ENCODE measurements at regions not wholly inside any gene's neighbourhood (a gene's known extent, or its start where the extent isn't known, plus 50 kb on each side); places are given as distances from the start of the nearest gene placed in this dataset.
A peak's percentile ranks its signal among the peaks of the same experiment; 100 is the strongest.

GRCh38 chr4:13164783-13165331 is 319.3 kb downstream of the RAB28 start:
- intact Hi-C loops (cut with DNase I): no loop called here
- peaks cover 0 to 3% (median 0%) of the 10 kb centered on the region in 12 donors for H3K4me1 ChIP-seq
- ATAC-seq: no peak
- no peaks in the 10 kb centered on the region for H3K27me3 ChIP-seq
- 89 to 93% (median 91%) methylated on average over 6 of the region's 6 CpGs for WGBS, 4 donors
- no peak overlapping the region for H3K4me3 ChIP-seq
- H3K9me3 ChIP-seq: no peaks in the 10 kb centered on the region
- no peaks in the 10 kb centered on the region for H3K36me3 ChIP-seq
- H3K27ac ChIP-seq: no peak overlapping the region
- no peak for TF ChIP-seq POLR2A (IDR thresholded peaks at IDR 0.05)
- TF ChIP-seq CTCF (IDR thresholded peaks at IDR 0.05): no peak
- no peak for DNase-seq

- Histone ChIP-seq H3K4me1 (peaks cover 0 to 4% (median 0%) of the 10 kb centered on the region in 12 donors), H3K9me3 (no peaks in the 10 kb centered on the region), H3K27ac (no peak overlapping the region), H3K4me3 (no peak overlapping the region), H3K27me3 (no peaks in the 10 kb centered on the region), H3K36me3 (no peaks in the 10 kb centered on the region)
- TF ChIP-seq CTCF (IDR thresholded peaks at IDR 0.05): no peak
- TF ChIP-seq POLR2A (IDR thresholded peaks at IDR 0.05): no peak
- 53 to 60% (median 56%) methylated on average over 5 of the region's 5 CpGs for WGBS, 4 donors
- DNase-seq: peak in 1 of 5 donors; percentile 25
- intact Hi-C loops (cut with DNase I): no loop called here
- peak in 1 of 4 donors; percentile 32 for ATAC-seq
These were observed 321.3 kb downstream of the RAB28 start for GRCh38 chr4:13162886-13163285.

GRCh38 chr4:13160920-13161319 is 323.2 kb downstream of the RAB28 start:
- Histone ChIP-seq H3K4me3 (no peak overlapping the region), H3K27me3 (no peaks in the 10 kb centered on the region), H3K9me3 (no peaks in the 10 kb centered on the region), H3K36me3 (no peaks in the 10 kb centered on the region), H3K27ac (no peak overlapping the region), H3K4me1 (peaks cover 0 to 4% (median 0%) of the 10 kb centered on the region in 12 donors)
- ATAC-seq (no peak), DNase-seq (no peak)
- TF ChIP-seq CTCF (IDR thresholded peaks at IDR 0.05) (no peak), POLR2A (IDR thresholded peaks at IDR 0.05) (no peak)
- 65 to 78% (median 76%) methylated on average over 2 of the region's 2 CpGs for WGBS, 4 donors
- intact Hi-C loops (cut with DNase I): no loop called here

- no peak for DNase-seq
- Histone ChIP-seq H3K27ac (no peak overlapping the region), H3K27me3 (no peaks in the 10 kb centered on the region), H3K9me3 (peaks cover 0 to 3% (median 0%) of the 10 kb centered on the region in 12 donors), H3K36me3 (no peaks in the 10 kb centered on the region), H3K4me3 (no peak overlapping the region), H3K4me1 (peaks cover 0 to 4% (median 0%) of the 10 kb centered on the region in 12 donors)
- intact Hi-C loops (cut with DNase I): no loop called here
- ATAC-seq: peak in 3 of 4 donors; percentile 22 to 46 (median 34)
- no peak for TF ChIP-seq POLR2A (IDR thresholded peaks at IDR 0.05)
- no peak for TF ChIP-seq CTCF (IDR thresholded peaks at IDR 0.05)
- WGBS, 4 donors: 65 to 72% (median 71%) methylated on average over 4 of the region's 4 CpGs
These were observed 325.0 kb downstream of the RAB28 start for GRCh38 chr4:13159041-13159620.

Measured in heart left ventricle (tissue), 16 donors.